ENCODE measurements at regions not wholly inside any gene's neighbourhood (a gene's known extent, or its start where the extent isn't known, plus 50 kb on each side); places are given as distances from the start of the nearest gene placed in this dataset.

DNA sequence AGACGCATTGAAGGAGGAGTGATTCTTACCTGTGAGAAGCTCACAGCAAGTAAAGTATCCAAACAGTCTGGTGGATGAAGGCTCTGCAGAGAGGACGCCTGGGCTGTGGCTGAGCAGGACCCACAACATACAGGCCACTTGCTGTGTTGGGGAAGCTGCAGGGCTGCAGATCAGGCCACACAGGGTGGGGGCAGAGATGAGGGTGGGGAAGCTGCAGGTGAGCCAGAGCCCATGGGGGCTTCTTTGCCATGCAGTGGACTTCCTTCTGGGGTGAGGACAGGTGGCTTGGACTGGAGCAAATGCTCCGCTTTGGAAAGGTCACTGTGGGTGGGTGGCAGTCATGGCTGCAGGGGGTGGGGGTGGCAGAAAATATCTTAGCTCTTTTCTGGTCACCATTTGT, 214.8 kb downstream of the GLRX3 start:
- TF ChIP-seq GATA3 (IDR thresholded peaks at IDR 0.05; ENCODE audit: low read depth, low read length), result no peak
- no peak for TF ChIP-seq GATA2 (IDR thresholded peaks at IDR 0.05; ENCODE audit: low read depth, low read length)

DNA sequence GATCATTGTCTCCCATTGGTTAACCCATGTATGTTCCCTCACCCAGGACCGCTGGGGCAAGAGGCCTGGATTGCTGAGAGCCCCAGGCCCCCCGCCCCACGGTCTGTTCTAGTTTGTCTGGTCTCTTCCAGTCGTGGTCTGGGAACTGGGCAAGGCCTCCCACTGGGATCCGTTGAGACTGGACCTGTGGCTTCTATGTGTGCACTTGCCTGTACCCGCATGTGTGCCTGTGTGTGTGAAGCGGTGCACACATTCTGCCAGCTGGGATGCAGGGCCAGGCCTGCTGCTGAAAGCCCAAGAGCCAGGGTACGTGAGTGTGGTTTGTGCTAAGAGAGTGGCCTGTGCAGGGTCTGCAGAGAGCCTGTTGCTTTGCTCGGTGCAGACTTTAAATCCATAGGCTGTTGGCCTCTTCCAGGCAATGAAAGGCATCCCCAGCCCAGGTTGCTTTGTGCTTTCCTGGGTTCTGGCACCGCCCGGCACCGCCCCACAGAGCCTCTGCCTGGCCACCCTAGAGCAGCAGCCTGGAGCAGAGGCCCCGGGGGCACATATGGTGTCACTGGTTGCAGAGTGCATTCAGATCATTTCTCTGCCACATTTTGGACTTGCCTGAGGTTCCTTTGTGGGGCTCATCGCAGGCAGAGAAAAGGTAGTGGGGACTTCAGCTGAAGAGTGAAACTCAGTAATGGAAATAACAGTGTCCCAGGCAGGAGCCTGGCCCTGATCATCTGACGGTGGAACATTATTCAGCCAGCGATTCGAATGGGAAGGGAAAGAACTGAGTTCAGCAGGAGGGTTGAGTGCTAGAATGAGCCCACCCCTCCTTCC, 215.5 kb downstream of the GLRX3 start:
- TF ChIP-seq GATA3 (IDR thresholded peaks at IDR 0.05; ENCODE audit: low read depth, low read length) (no peak), GATA2 (IDR thresholded peaks at IDR 0.05; ENCODE audit: low read depth, low read length) (no peak)

DNA sequence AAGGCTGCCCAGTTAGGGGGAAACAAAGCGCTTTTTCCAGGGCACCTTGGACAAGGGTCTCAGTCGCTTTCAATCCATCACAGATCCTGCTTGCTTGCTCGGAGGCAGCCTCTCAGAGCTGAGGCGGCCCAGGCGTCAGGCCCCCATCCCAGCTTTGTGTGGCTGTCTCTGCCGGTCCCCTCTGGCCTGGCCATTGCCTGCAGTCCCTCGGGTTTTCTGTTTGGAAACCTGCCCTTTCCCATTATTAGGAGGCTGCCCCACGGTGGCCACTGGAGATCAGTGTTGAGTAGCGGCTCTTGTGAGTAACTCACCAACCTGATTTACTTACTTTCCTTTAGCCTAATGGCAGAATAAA, 216.1 kb downstream of the GLRX3 start:
- TF ChIP-seq GATA2 (IDR thresholded peaks at IDR 0.05; ENCODE audit: low read depth, low read length) (no peak), GATA3 (IDR thresholded peaks at IDR 0.05; ENCODE audit: low read depth, low read length) (no peak)

DNA sequence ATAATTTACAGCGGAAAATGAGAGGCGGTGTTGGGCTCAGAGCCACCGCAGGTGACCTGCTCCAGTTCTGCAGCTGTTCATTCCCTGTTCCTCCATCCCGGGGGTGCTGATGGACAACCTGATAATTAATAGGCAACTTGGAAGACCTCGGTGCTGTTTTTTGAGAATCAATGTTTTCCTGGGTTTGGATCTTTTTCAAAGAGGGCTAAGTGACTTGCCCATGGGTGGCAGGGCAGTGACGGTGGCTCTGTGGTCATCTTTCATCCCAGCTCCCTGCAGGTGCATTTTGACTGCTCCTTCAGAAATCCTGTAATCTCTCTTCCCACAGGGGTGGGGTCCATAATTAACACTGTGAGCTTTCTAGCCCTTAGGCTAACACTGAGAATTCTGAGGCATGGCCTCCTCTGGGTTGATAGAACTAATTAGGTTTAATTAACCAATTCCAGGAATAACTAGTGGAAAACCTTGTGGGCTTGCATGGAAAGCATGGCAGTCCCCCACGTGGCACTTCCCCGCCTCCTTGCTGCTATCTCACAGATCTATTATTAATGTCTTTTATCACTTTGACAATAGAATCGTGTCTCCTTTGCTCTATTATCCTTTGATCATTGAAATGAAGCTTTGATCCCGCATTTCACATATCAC, 217.9 kb downstream of the GLRX3 start:
- no peak for TF ChIP-seq GATA3 (IDR thresholded peaks at IDR 0.05; ENCODE audit: low read depth, low read length)
- no peak for TF ChIP-seq GATA2 (IDR thresholded peaks at IDR 0.05; ENCODE audit: low read depth, low read length)

DNA sequence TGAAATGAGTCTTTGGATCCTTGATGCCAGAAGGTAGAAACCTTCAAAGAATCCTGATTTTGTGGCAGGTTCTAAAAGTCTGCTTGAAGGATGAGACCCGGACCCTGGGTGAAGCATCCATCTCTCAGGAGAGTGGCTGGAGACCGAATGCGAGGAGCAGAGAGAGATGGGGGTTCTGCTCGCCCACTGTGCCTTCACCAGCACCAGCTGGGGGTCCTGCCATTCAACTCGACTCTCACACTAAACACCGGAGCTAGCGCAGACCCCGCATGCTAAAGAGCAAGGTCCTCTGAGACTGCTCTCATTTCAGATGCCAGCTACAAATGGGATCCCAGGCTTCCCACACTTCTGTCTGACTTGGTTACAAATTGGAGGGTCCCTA, 218.4 kb downstream of the GLRX3 start:
- no peak for TF ChIP-seq GATA2 (IDR thresholded peaks at IDR 0.05; ENCODE audit: low read depth, low read length)
- no peak for TF ChIP-seq GATA3 (IDR thresholded peaks at IDR 0.05; ENCODE audit: low read depth, low read length)

DNA sequence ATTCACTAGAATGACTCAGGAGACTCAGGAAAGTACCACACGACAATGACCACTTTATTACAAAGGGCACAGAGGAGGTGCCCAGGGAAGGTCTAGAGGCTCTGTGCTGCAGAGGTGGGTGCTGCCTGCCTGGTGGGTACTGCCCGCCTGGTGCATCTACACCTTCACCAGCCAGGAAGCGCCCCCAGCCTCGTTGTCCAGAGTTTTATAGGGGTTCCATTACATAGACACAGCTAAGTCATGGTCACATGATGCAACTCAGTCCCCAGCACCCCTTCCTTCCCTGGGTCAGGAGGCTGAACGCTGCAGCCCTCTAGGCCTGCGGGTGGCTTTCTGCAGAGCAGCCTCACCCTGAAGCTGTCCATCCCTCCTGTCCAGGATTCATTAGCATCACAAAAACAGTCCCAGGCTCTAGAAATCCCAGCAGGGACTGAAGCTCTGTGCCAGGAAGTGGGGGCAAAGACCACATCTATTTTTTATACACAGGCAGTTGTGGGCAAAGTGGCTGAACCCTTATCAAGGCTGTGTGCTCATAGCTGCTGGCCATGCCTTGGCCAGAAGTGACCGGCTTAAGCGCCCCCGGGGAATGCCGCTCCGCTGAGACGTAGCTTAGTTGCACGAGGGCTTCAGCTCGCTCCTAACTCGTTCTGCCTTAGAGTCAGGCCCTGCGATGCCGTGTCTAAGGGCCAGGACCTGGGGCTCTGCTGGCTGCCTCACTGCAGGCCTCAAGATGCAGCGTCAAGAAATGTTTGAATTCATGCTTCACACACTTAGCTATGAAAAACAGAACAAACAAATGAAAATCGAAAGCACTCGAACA, 219.0 kb downstream of the GLRX3 start:
- TF ChIP-seq GATA3 (IDR thresholded peaks at IDR 0.05; ENCODE audit: low read depth, low read length) (no peak), GATA2 (IDR thresholded peaks at IDR 0.05; ENCODE audit: low read depth, low read length) (no peak)

DNA sequence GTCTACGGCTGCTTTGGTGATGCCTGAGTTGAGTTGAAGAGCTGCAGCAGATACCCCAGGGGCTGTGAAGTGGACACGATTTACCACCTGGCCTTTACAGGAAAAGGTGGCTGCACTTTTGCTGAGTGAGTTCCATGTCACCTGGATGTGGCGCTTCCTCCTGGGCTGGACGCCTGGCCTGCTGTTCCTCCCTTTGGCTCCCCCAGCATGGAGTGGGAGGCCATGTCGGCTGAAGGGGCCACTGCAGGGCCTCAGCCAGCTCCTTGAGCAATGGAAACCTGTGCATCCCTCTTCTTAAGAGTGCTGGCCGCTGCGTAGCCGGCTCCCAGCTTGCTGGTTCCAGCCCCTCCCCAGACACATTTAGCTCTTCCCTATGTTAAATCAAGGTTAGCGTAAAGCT, 221.0 kb downstream of the GLRX3 start:
- TF ChIP-seq GATA2 (IDR thresholded peaks at IDR 0.05; ENCODE audit: low read depth, low read length), result no peak
- TF ChIP-seq GATA3 (IDR thresholded peaks at IDR 0.05; ENCODE audit: low read depth, low read length), result no peak

DNA sequence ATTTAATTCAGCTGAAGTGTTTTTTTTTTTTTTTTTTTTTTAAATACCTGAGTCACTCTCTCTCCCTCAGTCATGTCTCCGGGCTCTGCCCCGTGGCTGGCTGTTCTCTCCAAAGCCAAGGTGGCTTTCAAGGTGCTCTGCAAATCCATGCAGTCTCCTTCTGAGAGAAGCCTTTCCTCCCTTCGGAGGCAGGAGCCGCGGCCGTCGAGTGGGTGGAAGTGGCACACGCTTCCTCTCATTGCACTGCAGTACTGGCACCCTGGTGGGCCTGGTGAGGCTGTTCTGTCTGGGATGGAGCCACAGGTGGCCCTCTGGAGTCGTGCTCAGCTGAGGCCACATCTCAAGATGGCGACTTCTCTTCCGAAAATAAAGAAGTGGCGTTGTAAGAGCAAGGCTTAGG, 221.8 kb downstream of the GLRX3 start:
- no peak for TF ChIP-seq GATA3 (IDR thresholded peaks at IDR 0.05; ENCODE audit: low read depth, low read length)
- no peak for TF ChIP-seq GATA2 (IDR thresholded peaks at IDR 0.05; ENCODE audit: low read depth, low read length)

DNA sequence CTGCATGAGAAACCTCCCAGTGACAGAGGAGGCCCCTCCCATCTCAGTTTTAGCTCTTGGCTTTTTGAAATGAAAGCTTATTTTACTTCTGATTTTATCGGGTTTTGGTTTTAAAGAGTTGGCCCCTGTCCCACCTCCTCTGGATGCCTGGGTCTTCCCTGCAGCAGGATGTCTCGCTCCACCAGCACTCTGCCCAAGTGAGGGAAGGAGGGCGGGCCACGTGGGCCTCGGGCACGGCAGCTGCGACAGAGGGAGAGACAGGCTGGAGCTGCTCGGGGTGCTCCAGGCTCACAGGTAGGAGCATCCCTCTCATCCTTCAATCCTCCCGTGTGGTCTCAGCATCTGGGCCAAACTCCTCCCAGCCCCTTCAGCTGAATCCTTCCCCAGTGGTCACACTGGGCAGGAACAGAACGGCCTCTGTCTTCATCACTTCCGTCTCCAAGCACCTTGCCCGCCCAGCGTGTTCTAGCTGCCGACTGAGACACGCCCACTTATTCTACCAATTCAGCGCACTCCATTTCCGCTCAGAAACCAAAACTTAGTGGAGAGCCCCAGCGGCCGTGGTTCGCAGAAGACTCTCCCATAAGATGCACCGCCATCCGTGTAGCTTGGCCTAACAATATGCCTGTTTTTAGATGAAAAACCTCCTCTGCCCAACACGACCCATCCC, 222.9 kb downstream of the GLRX3 start:
- TF ChIP-seq GATA2 (IDR thresholded peaks at IDR 0.05; ENCODE audit: low read depth, low read length) (no peak), GATA3 (IDR thresholded peaks at IDR 0.05; ENCODE audit: low read depth, low read length) (no peak)

DNA sequence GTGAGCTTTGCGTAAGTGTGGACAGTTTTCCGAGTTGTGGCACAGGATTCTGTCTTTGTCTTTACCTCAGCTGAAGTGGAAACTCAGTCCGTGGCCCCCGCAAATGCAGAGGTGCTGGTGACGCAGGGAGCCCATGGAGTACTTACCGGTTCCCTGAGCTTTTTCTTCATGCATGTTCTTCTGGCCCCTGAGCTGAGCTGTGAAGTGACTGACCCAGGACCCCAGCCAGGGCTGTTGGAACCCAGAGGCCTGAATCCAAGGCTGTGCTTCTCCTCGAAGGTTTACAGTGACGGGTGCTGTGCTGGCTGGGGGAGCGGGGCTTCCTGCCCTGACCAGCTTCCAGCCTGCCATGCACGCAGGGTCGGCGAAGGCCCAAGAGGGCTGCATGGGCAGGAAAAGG, 223.5 kb downstream of the GLRX3 start:
- TF ChIP-seq GATA3 (IDR thresholded peaks at IDR 0.05; ENCODE audit: low read depth, low read length) (no peak), GATA2 (IDR thresholded peaks at IDR 0.05; ENCODE audit: low read depth, low read length) (no peak)

DNA sequence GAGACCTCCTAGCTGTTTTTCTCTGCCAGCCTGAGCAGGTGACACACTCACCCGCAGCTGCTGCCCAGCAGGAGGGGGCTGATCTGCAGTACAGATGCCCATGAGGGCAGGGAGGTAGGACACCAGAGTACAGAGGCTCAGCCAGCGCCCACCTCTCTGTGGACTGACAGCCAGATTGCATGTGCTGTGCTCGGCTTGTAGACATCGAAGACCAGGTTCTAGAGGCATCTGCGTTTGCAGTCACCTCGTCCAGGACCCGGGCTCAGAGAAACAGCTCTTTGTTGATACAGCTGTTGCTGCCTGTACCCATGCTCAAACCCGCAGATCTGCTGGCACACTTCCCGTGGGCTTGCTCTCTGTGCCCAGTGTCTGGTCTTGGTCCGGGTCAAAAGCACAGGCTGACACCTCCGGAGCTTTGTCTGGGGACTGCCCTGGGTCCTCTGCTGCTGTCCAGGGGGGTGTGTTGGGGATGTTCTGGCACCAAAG, 224.7 kb downstream of the GLRX3 start:
- TF ChIP-seq GATA2 (IDR thresholded peaks at IDR 0.05; ENCODE audit: low read depth, low read length) (no peak), GATA3 (IDR thresholded peaks at IDR 0.05; ENCODE audit: low read depth, low read length) (no peak)

DNA sequence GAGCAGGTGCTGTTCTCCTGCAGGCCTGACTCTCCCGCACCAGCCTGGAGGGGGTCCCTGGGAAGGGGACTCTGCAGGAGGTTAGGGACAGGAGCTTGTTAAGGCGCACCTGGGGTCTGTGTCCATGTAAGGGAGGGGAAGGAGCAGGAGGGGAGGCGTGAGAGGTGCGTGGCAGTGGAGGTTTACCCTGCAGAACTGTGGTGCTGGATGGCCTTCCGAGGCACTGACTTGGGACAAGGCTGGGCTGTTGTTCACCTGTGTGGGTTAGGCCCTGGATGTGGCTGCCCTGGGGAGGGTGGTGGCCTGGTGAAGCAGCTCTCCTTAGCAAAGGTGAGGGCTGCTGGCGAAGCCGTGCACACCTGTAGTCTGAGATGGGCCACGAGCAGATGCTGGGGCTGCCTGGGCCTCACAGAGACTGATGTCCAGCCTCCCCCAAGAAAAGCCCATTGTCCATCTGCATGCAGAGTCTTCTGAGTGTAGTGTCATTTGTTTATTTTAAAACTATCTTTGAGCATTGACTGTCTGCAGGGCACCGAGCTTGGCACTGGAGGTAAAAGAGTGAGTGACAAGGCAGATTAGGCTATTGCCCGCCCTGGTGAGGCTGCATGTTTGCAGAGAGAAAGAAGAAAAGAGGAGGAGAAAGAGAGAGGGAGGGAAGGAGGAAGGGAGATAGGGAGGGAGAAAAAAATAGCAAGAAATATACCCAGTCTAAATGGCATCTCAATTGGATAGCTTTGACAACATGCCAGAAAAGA, 225.3 kb downstream of the GLRX3 start:
- TF ChIP-seq GATA3 (IDR thresholded peaks at IDR 0.05; ENCODE audit: low read depth, low read length) (no peak), GATA2 (IDR thresholded peaks at IDR 0.05; ENCODE audit: low read depth, low read length) (no peak)

DNA sequence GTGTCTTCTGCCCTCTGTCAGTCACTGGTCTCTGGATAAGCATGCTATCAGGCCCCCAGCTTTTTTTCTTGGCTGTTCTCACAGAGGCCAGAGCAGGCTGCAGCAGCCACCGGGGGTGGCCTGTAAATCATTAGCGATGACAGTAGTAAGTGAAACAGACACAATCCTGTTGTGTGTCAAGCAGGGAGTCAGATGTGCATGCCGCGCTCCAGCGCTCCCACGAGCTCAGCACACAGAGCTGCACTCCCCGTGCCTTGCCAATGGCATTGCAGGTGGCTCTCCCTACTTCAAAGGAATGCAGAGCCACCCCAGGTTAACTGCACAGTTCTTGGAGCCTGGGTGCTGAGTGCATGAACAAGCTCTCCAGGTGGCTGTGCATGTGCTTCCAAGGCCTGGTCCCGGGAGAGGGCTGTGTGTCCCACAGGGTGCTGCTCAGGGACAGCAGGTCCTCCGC, 226.1 kb downstream of the GLRX3 start:
- TF ChIP-seq GATA2 (IDR thresholded peaks at IDR 0.05; ENCODE audit: low read depth, low read length), result peak; percentile 50
- no peak for TF ChIP-seq GATA3 (IDR thresholded peaks at IDR 0.05; ENCODE audit: low read depth, low read length)

All from SH-SY5Y (cell line).